ENCODE measurements at regions not wholly inside any gene's neighbourhood (a gene's known extent, or its start where the extent isn't known, plus 50 kb on each side); places are given as distances from the start of the nearest gene placed in this dataset.

DNA sequence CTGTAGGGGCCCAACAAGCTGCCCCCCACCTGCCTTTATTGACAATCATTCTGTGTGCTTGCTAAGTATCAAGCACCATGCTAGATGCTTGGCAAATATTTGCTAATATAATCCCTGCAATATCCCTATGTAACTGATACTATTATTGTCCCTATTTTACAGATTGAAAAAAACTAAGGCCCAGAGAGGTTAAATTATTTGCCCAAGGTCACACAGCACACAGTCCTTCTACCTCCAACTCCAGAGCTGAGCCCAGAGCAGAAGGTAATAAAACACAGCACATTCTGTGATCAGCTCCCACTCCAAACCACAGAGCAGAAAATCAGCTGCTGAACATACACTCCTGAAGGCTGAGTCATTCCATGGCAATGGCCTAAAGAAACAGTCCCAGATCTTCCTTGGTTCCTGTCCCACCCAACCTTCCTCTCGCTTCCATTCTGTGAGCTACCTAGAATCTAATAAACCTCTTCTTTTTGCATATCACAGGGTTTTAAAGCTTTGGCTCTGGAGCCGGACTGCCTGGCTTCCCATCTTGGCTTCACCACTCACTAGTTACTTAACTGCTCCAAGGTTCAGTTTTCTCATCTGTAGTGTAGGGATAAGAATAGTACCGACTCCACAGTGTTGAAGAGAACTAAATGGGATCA is 66.7 kb upstream of the ADRA1B start:
- no peak for DNase-seq (ENCODE audit: low read depth)
- H3K4me3 ChIP-seq (ENCODE audit: low read depth, low read length) = no peak overlapping the region
- TF ChIP-seq POLR2A (IDR thresholded peaks at IDR 0.05; ENCODE audit: extremely low read depth, insufficient read length) (no peak), MYC (IDR thresholded peaks at IDR 0.05; ENCODE audit: low read depth, low read length) (no peak), CTCF (IDR thresholded peaks at IDR 0.05; ENCODE audit: low read depth, low read length) (no peak)
- TF ChIP-seq, protein P1, sequence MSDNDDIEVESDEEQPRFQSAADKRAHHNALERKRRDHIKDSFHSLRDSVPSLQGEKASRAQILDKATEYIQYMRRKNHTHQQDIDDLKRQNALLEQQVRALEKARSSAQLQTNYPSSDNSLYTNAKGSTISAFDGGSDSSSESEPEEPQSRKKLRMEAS (IDR thresholded peaks at IDR 0.05; ENCODE audit: low read depth, low read length) = no peak

DNA sequence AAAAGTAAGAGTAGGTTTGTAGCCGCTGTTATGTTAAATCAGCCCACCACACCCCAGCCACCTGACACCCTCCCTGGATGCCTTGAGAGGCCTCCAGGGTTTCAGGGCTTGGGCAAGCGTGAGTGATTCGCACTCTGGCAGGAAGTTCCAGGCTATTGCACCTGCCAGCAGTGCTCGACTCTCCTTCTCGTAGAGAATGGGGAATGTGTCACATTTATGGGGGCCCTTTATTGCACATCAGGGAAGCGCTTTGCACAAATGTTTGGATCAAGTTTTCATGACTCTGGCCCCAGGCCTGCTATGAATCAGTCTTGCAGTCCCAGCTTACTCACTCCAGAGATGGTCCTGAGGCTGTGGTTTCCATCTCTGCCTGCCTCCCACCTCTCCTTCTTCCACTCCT is 66.1 kb upstream of the ADRA1B start:
- no peak overlapping the region for H3K4me3 ChIP-seq (ENCODE audit: low read depth, low read length)
- DNase-seq (ENCODE audit: low read depth) = no peak
- no peak for TF ChIP-seq MYC (IDR thresholded peaks at IDR 0.05; ENCODE audit: low read depth, low read length)
- TF ChIP-seq, protein P1 (IDR thresholded peaks at IDR 0.05; ENCODE audit: low read depth, low read length) = no peak

- TF ChIP-seq CTCF (IDR thresholded peaks at IDR 0.05; ENCODE audit: low read depth, low read length) = no peak
- TF ChIP-seq, protein P1 (IDR thresholded peaks at IDR 0.05; ENCODE audit: low read depth, low read length) = no peak
- TF ChIP-seq POLR2A (IDR thresholded peaks at IDR 0.05; ENCODE audit: extremely low read depth, insufficient read length) = no peak
- TF ChIP-seq MYC (IDR thresholded peaks at IDR 0.05; ENCODE audit: low read depth, low read length) = no peak
- H3K4me3 ChIP-seq (ENCODE audit: low read depth, low read length) = no peak overlapping the region
- DNase-seq (ENCODE audit: low read depth) = no peak
Observed at GRCh38 chr5:159851053-159851452, 65.2 kb upstream of the ADRA1B start.

DNA sequence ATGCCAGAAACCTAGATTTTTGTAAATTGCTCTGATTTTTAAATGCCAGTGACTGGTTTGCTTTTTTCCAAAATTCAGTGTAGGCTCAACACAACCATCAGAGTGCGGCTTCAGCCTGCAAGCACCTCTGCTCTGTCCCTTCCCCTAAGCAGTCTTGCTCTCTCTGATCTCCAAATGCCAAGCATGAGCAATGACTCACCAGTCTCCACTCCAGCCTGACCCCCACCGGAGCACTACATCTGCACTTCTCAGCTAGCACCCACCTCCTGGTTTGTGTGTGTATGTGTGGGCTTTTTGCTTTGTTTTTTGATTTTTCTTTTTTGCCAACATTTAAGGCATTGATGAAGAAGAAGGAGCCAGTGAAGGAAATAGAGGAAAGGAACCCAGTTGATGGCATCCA is 61.4 kb upstream of the ADRA1B start:
- no peak overlapping the region for H3K4me3 ChIP-seq (ENCODE audit: low read depth, low read length)
- TF ChIP-seq CTCF (IDR thresholded peaks at IDR 0.05; ENCODE audit: low read depth, low read length) (no peak), POLR2A (IDR thresholded peaks at IDR 0.05; ENCODE audit: extremely low read depth, insufficient read length) (no peak)
- TF ChIP-seq, protein P1 (IDR thresholded peaks at IDR 0.05; ENCODE audit: low read depth, low read length) = no peak
- no peak for DNase-seq (ENCODE audit: low read depth)

DNA sequence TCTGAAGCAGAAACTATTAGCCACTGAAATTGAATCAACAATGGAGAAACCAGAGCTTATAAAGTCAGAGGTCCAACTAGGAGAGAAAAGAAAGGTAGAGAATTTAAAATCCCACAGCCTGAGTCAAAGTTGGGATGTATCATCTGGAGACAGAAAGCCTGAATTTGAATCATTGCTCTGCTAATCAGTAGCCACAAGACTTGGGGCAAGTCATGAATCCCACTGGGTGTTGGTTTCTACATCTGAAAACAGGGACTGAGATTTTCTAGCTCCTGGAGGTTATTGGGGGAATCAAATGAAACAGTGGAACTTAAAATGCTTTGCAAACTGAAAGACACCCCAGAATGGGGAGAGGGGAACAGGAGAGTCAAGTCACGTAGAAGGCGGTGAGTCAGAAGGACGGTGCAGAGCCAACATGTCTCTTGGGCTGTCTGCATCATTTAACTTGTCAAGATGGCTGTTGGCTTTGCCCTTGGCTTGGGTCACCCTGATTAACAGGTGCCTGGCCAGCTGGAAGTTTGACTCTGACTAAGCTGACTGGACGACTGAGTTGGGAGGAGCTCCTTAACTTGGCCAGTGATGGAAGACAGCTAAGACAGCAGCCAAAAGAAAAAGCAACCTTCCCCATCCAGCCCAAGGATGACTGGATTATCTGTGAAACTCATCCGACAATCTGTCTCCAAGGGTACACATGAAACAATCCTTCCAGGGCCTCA is 60.6 kb upstream of the ADRA1B start:
- no peak overlapping the region for H3K4me3 ChIP-seq (ENCODE audit: low read depth, low read length)
- DNase-seq (ENCODE audit: low read depth) = no peak
- TF ChIP-seq CTCF (IDR thresholded peaks at IDR 0.05; ENCODE audit: low read depth, low read length) (no peak), MYC (IDR thresholded peaks at IDR 0.05; ENCODE audit: low read depth, low read length) (no peak), POLR2A (IDR thresholded peaks at IDR 0.05; ENCODE audit: extremely low read depth, insufficient read length) (no peak)
- TF ChIP-seq, protein P1 (IDR thresholded peaks at IDR 0.05; ENCODE audit: low read depth, low read length) = no peak

- H3K4me3 ChIP-seq (ENCODE audit: low read depth, low read length) = no peak overlapping the region
- TF ChIP-seq, protein P1 (IDR thresholded peaks at IDR 0.05; ENCODE audit: low read depth, low read length) = no peak
- TF ChIP-seq POLR2A (IDR thresholded peaks at IDR 0.05; ENCODE audit: extremely low read depth, insufficient read length) = no peak
- TF ChIP-seq MYC (IDR thresholded peaks at IDR 0.05; ENCODE audit: low read depth, low read length) = no peak
- TF ChIP-seq CTCF (IDR thresholded peaks at IDR 0.05; ENCODE audit: low read depth, low read length) = no peak
- no peak for DNase-seq (ENCODE audit: low read depth)
Observed at GRCh38 chr5:159858871-159859270, 57.4 kb upstream of the ADRA1B start.
